ENCODE measurements at regions not wholly inside any gene's neighbourhood (a gene's known extent, or its start where the extent isn't known, plus 50 kb on each side); places are given as distances from the start of the nearest gene placed in this dataset.
A peak's percentile ranks its signal among the peaks of the same experiment; 100 is the strongest.
"Not testable (repeated sequence)": the region's sequence is repeated elsewhere in the genome, so short reads cannot be mapped to it uniquely, and the experiment has no call there.

GRCh38 chr5:40277161-40277906 lies 402.4 kb upstream of the PTGER4 start:
- DNase-seq (ENCODE audit: low read depth), result no peak

GRCh38 chr5:40276426-40277102 lies 403.2 kb upstream of the PTGER4 start:
- DNase-seq (ENCODE audit: low read depth), result no peak

GRCh38 chr5:40274568-40274967 lies 405.1 kb upstream of the PTGER4 start:
- no peak for DNase-seq (ENCODE audit: low read depth)

- DNase-seq (ENCODE audit: low read depth), result no peak
Measured at GRCh38 chr5:40273936-40274335, 405.8 kb upstream of the PTGER4 start.

- no peak for DNase-seq (ENCODE audit: low read depth)
Measured at GRCh38 chr5:40271476-40271875, 408.2 kb upstream of the PTGER4 start.

- DNase-seq (ENCODE audit: low read depth), result no peak
Measured at GRCh38 chr5:40270274-40270845, 409.4 kb upstream of the PTGER4 start.

GRCh38 chr5:40268088-40268487 lies 411.6 kb upstream of the PTGER4 start:
- DNase-seq (ENCODE audit: low read depth), result no peak

GRCh38 chr5:40266952-40267351 lies 412.8 kb upstream of the PTGER4 start:
- no peak for DNase-seq (ENCODE audit: low read depth)

- DNase-seq (ENCODE audit: low read depth), result no peak
Measured at GRCh38 chr5:40261984-40262383, 417.7 kb upstream of the PTGER4 start.

GRCh38 chr5:40260361-40260760 lies 419.4 kb upstream of the PTGER4 start:
- no peak for DNase-seq (ENCODE audit: low read depth)

GRCh38 chr5:40258222-40258621 lies 421.5 kb upstream of the PTGER4 start:
- no peak for DNase-seq (ENCODE audit: low read depth)

- no peak for DNase-seq (ENCODE audit: low read depth)
Measured at GRCh38 chr5:40240671-40241070, 439.0 kb upstream of the PTGER4 start.

GRCh38 chr5:40240111-40240510 lies 439.6 kb upstream of the PTGER4 start:
- no peak for DNase-seq (ENCODE audit: low read depth)

- DNase-seq (ENCODE audit: low read depth), result no peak
Measured at GRCh38 chr5:40238066-40238745, 441.5 kb upstream of the PTGER4 start.

GRCh38 chr5:40235471-40236400 lies 444.0 kb upstream of the PTGER4 start:
- no peak for DNase-seq (ENCODE audit: low read depth)

GRCh38 chr5:40233268-40233667 lies 446.4 kb upstream of the PTGER4 start:
- peak; percentile 28 for DNase-seq (ENCODE audit: low read depth)

- DNase-seq (ENCODE audit: low read depth), result no peak
Measured at GRCh38 chr5:40227931-40228330, 451.8 kb upstream of the PTGER4 start.

GRCh38 chr5:40227366-40227765 lies 452.3 kb upstream of the PTGER4 start:
- DNase-seq (ENCODE audit: low read depth), result no peak

- DNase-seq (ENCODE audit: low read depth), result no peak
Measured at GRCh38 chr5:40226906-40227305, 452.8 kb upstream of the PTGER4 start.

GRCh38 chr5:40225147-40225546 lies 454.6 kb upstream of the PTGER4 start:
- DNase-seq (ENCODE audit: low read depth), result not testable (repeated sequence)

GRCh38 chr5:40224421-40224820 lies 455.3 kb upstream of the PTGER4 start:
- no peak for DNase-seq (ENCODE audit: low read depth)

All from HS-5 (cell line).